H9 (cell line): ENCODE measurements at regions not wholly inside any gene's neighbourhood (a gene's known extent, or its start where the extent isn't known, plus 50 kb on each side); places are given as distances from the start of the nearest gene placed in this dataset.

Experiments used
- DNase-seq: peaks from one replicate; pipeline ENCODE4 v3.0.0-alpha.2; 2017
- H2AFZ ChIP-seq: one replicate; pipeline ENCODE4 v1.6.1; 2013; ENCODE audit warnings: mild to moderate bottlenecking, low read length, control low read depth, moderate library complexity
- H2AK5ac ChIP-seq: 2 replicates; pipeline ENCODE4 v1.6.1; 2013; ENCODE audit warnings: low read length, control low read depth, mixed read lengths; ENCODE audit not compliant: insufficient read length
- H2BK120ac ChIP-seq: one replicate; pipeline ENCODE4 v1.6.1; 2013; ENCODE audit warnings: low read depth, mild to moderate bottlenecking, low read length, control low read depth, inconsistent platforms; ENCODE audit not compliant: poor library complexity, severe bottlenecking
- H2BK12ac ChIP-seq: 2 replicates; pipeline ENCODE4 v1.6.1; 2013; ENCODE audit warnings: low read length, control low read depth, mixed read lengths, low read depth; ENCODE audit not compliant: insufficient read length
- H2BK15ac ChIP-seq: 2 replicates; pipeline ENCODE4 v1.6.1; 2013; ENCODE audit warnings: low read depth, low read length, control low read depth
- H2BK20ac ChIP-seq: one replicate; pipeline ENCODE4 v1.6.1; 2013; ENCODE audit warnings: low read depth, mild to moderate bottlenecking, low read length, control low read depth, inconsistent platforms; ENCODE audit not compliant: poor library complexity, severe bottlenecking
- H2BK5ac ChIP-seq: 2 replicates; pipeline ENCODE4 v1.6.1; 2013; ENCODE audit warnings: low read length, control low read depth, mixed read lengths; ENCODE audit not compliant: insufficient read length
- H3K14ac ChIP-seq: 2 replicates; pipeline ENCODE4 v1.6.1; 2013; ENCODE audit warnings: low read length, control low read depth; ENCODE audit not compliant: insufficient read depth
- H3K18ac ChIP-seq: 2 replicates; pipeline ENCODE4 v1.6.1; 2013; ENCODE audit warnings: low read depth, mild to moderate bottlenecking, mixed read lengths, low read length, control low read depth; ENCODE audit not compliant: insufficient read length
- H3K23ac ChIP-seq: 2 replicates; pipeline ENCODE4 v1.6.1; 2013; ENCODE audit warnings: low read length, control low read depth, mixed read lengths, low read depth; ENCODE audit not compliant: insufficient read length
- H3K23me2 ChIP-seq: 2 replicates; pipeline ENCODE4 v1.6.1; 2013; ENCODE audit warnings: low read depth, mild to moderate bottlenecking, mixed read lengths, low read length, control low read depth; ENCODE audit not compliant: insufficient read length, poor library complexity, severe bottlenecking
- H3K27ac ChIP-seq: 2 replicates; pipeline ENCODE4 v1.5.1; 2013; ENCODE audit warnings: low read length, control low read depth, mixed read lengths, low read depth; ENCODE audit not compliant: insufficient read length
- H3K27me3 ChIP-seq: 2 replicates; pipeline ENCODE4 v1.6.1; 2013; ENCODE audit warnings: low read length, control low read depth, inconsistent platforms; ENCODE audit not compliant: insufficient read depth
- H3K4ac ChIP-seq: 2 replicates; pipeline ENCODE4 v1.6.1; 2013; ENCODE audit warnings: low read depth, mild to moderate bottlenecking, control low read depth, inconsistent platforms, low read length, moderate library complexity
- H3K4me1 ChIP-seq: 2 replicates; pipeline ENCODE4 v1.6.1; 2013; ENCODE audit warnings: low read length, control low read depth, inconsistent platforms; ENCODE audit not compliant: insufficient read depth
- H3K4me2 ChIP-seq: 2 replicates; pipeline ENCODE4 v1.6.1; 2013; ENCODE audit warnings: low read length, control low read depth, mixed read lengths; ENCODE audit not compliant: insufficient read length, insufficient read depth
- H3K56ac ChIP-seq: 2 replicates; pipeline ENCODE4 v1.6.1; 2013; ENCODE audit warnings: low read depth, mild to moderate bottlenecking, mixed read lengths, low read length, control low read depth; ENCODE audit not compliant: insufficient read length
- H3K79me1 ChIP-seq: 2 replicates; pipeline ENCODE4 v1.6.1; 2013; ENCODE audit warnings: low read depth, mild to moderate bottlenecking, moderate library complexity, low read length, control low read depth, inconsistent platforms; ENCODE audit not compliant: insufficient read depth, poor library complexity, severe bottlenecking
- H3K79me2 ChIP-seq: 2 replicates; pipeline ENCODE4 v1.6.1; 2013; ENCODE audit warnings: low read length, control low read depth, inconsistent platforms; ENCODE audit not compliant: insufficient read depth
- H3K9ac ChIP-seq: 2 replicates; pipeline ENCODE4 v1.6.1; 2013; ENCODE audit warnings: low read length, control low read depth, mixed read lengths; ENCODE audit not compliant: insufficient read length; ENCODE audit errors: extremely low read depth
- H3K9me3 ChIP-seq: one replicate; pipeline ENCODE4 v1.6.1; 2013; ENCODE audit warnings: low read depth, low read length, inconsistent platforms; ENCODE audit not compliant: control insufficient read depth
- H3T11ph ChIP-seq: one replicate; pipeline ENCODE4 v1.6.1; 2013; ENCODE audit warnings: mild to moderate bottlenecking, low read length, control low read depth, inconsistent platforms
- H4K20me1 ChIP-seq: one replicate; pipeline ENCODE4 v1.6.1; 2013; ENCODE audit not compliant: control insufficient read depth, insufficient read length, insufficient read depth
- H4K5ac ChIP-seq: 2 replicates; pipeline ENCODE4 v1.6.1; 2013; ENCODE audit warnings: low read depth, mild to moderate bottlenecking, mixed read lengths, low read length, control low read depth; ENCODE audit not compliant: insufficient read length
- H4K8ac ChIP-seq: replicated peaks from 2 replicates; pipeline ENCODE4 v1.6.1; 2013; ENCODE audit warnings: low read length, control low read depth, mixed read lengths, low read depth; ENCODE audit not compliant: insufficient read length
- H4K91ac ChIP-seq: 2 replicates; pipeline ENCODE4 v1.6.1; 2013; ENCODE audit warnings: low read depth, mild to moderate bottlenecking, moderate library complexity, mixed read lengths, low read length, control low read depth; ENCODE audit not compliant: insufficient read length
- H3K27ac Mint-ChIP-seq, 3 experiments: 2 replicates in 2 of 3; 3 replicates in 1 of 3; pipeline ENCODE4 v1.8.0; 2020 to 2021; ENCODE audit warnings: mixed read lengths in 3 of 3, mild to moderate bottlenecking in 1 of 3, moderate library complexity in 1 of 3
- H3K27me3 Mint-ChIP-seq: 2 replicates; pipeline ENCODE4 v1.8.0; 2021; ENCODE audit warnings: low read depth, mild to moderate bottlenecking, moderate library complexity, mixed read lengths
- H3K36me3 Mint-ChIP-seq, 3 experiments: 2 replicates in 2 of 3; 3 replicates in 1 of 3; pipeline ENCODE4 v1.8.0; 2020 to 2021; ENCODE audit warnings: low read depth in 3 of 3, mixed read lengths in 3 of 3; ENCODE audit not compliant: insufficient read depth in 1 of 3
- H3K4me1 Mint-ChIP-seq, 2 experiments: 2 replicates each; pipeline ENCODE4 v1.8.0; 2020; ENCODE audit warnings: mixed read lengths in 2 of 2
- H3K4me3 Mint-ChIP-seq, 2 experiments: 2 replicates in 1 of 2; 3 replicates in 1 of 2; pipeline ENCODE4 v1.8.0; 2020 to 2021; ENCODE audit warnings: mild to moderate bottlenecking in 2 of 2, mixed read lengths in 2 of 2, moderate library complexity in 1 of 2
- H3K9me3 Mint-ChIP-seq, 2 experiments: 2 replicates in 1 of 2; 3 replicates in 1 of 2; pipeline ENCODE4 v1.8.0; 2020; ENCODE audit warnings: mild to moderate bottlenecking in 2 of 2, mixed read lengths in 2 of 2, moderate library complexity in 1 of 2
- CTCF ChIP-seq: fragments of 200-600 bp; sonication (generic); conservative IDR thresholded peaks from 3 replicates; pipeline ENCODE4 v1.8.0; 2021; ENCODE audit warnings: antibody characterized with exemption, mild to moderate bottlenecking
- WGBS: extraction: QIAGEN DNeasy Blood & Tissue Kit; methylation state at CpG from one replicate; pipeline ENCODE4 v1.1.7; 2013; ENCODE audit warnings: missing lambda C conversion rate, low lambda C conversion rate, mixed read lengths; ENCODE audit not compliant: insufficient read length; ENCODE audit errors: extremely low coverage; 5-methylcytosine and 5-hydroxymethylcytosine counted together

DNA sequence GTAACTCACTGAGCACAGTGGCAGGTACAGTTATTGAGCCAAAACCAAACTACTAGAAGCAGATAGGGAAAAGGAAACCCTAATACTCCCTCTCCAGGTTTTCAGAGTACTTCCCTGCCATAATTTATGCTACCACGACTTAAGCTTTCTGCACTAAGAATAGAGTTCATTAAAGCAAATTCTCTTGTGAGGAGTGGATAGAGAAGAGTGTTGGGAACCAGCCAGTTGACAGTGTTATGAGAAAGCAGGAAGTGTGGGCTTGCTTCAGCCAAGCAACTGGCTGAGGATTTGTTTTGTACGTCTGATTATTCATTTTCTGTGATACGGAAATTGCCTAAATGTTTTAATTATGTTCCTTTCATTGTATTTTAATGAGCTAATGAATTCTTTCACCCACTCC lies 280.5 kb downstream of the KIF20B start:
- H4K8ac ChIP-seq = no peak overlapping the region
- H3K9ac ChIP-seq = no peak overlapping the region
- H3K27ac ChIP-seq = no peak overlapping the region
- no peak for DNase-seq
- H2BK12ac ChIP-seq = no peak overlapping the region
- H3K23ac ChIP-seq = no peak overlapping the region
- H3K4me3 Mint-ChIP-seq = no peak overlapping the region
- no peak overlapping the region for H3K18ac ChIP-seq
- no peaks in the 10 kb centered on the region for H3K9me3 ChIP-seq
- H3T11ph ChIP-seq = no peak overlapping the region
- H3K27me3 ChIP-seq = peaks cover 48% of the 10 kb centered on the region
- no peak overlapping the region for H3K14ac ChIP-seq
- H3K36me3 Mint-ChIP-seq = peaks cover 0 to 3% (median 0%) of the 10 kb centered on the region in 3 experiments; a peak in 1 of 7 replicates
- H3K56ac ChIP-seq = no peak overlapping the region
- 0 out of 2 replicates have a peak, but pooled peaks cover 3% of the 10 kb centered on the region for H3K4me1 ChIP-seq
- H3K9me3 Mint-ChIP-seq = peaks cover 2 to 12% of the 10 kb centered on the region in 2 experiments; a peak in 3 of 5 replicates
- no peak overlapping the region for H3K27ac Mint-ChIP-seq
- no peak overlapping the region for H2AFZ ChIP-seq
- no peak overlapping the region for H2BK20ac ChIP-seq
- H4K20me1 ChIP-seq = no peaks in the 10 kb centered on the region
- H2AK5ac ChIP-seq = no peak overlapping the region
- H3K4ac ChIP-seq = no peak overlapping the region
- no peaks in the 10 kb centered on the region for H3K79me1 ChIP-seq
- no peaks in the 10 kb centered on the region for H3K79me2 ChIP-seq
- H3K4me1 Mint-ChIP-seq = peaks cover 17 to 18% of the 10 kb centered on the region in 2 experiments
- TF ChIP-seq CTCF = no peak
- no peak overlapping the region for H2BK120ac ChIP-seq
- no peak overlapping the region for H2BK5ac ChIP-seq
- WGBS = no CpG with 5 or more reads among the region's 3 CpGs
- no peak overlapping the region for H4K91ac ChIP-seq
- no peak overlapping the region for H4K5ac ChIP-seq
- no peaks in the 10 kb centered on the region for H3K23me2 ChIP-seq
- peaks cover 98% of the 10 kb centered on the region for H3K27me3 Mint-ChIP-seq
- no peak overlapping the region for H3K4me2 ChIP-seq
- H2BK15ac ChIP-seq = no peak overlapping the region
